GM19043 (cell line): ENCODE measurements at regions not wholly inside any gene's neighbourhood (a gene's known extent, or its start where the extent isn't known, plus 50 kb on each side); places are given as distances from the start of the nearest gene placed in this dataset.

Source experiments
- ATAC-seq: cut with Tn5 transposase; IDR thresholded peaks from one replicate; pipeline ENCODE4 v1.9.1; 2021; ENCODE audit warnings: low read depth; ENCODE audit not compliant: unreplicated experiment

DNA sequence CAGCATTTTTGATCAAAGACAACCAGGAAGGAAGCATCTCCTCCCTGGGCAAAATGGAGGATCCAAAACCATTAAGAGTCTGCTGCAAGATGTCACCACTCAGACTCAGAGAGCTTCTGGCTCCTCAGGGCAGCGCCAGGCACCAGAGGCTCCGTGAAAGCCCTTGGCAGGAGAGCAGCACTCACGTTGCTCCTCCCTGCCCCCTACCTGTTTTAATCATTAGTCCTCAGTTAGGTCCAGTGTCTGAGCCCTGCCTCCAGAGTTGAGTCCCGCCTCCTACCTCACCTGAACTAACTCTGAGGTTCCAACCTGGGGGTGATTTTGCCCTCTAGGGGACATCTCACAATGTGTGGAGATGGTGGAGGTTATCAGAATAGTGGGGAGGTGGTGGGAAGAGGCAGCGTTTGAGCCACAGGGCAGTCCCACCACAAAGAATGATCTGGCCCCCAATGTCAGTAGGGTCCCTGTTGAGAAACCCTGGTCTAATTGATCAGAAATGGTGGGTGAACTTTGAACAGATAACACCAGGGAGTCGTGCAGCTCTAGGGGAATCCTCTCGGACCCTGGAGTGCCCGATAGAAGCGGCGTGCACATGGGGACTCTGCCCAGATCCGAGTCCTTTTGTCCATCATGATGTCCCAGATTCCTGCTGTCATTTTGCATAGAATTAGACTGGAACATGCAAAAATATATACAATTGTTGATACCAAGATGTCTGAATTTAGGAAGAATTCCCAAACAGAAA, 156.7 kb upstream of the DIO3 start:
- ATAC-seq, result no peak

DNA sequence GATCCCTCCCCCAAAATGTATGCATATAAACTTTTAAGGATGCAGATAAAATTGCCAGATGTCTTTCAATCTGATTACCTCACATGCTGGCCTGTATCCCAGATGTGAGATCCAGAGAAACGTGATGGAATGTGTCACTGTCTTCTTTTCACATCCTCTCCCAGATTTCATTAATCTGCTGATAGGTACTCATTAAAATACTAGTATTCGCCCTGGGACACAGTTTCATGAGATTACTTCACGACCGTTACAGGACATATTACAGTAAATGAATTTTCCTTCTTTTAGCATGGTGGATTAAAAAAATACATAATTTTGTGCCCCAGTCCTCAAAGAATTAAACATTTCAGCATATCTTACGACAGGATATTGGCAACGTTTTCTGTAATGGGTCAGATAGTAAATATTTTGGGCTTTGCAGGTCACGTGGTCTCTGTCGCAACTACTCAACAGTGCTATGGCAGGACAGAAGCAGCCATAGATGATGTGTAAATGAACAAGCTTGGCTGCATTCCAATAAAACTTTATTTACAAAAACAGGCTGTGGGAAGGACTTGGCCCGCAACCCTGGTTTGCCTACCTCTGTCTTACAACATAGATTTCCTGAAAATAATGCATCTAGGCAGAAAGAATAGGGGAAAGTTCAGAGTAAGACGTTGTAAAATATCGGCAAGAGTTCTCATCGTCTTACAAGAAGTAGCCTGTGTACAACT, 156.0 kb upstream of the DIO3 start:
- no peak for ATAC-seq

DNA sequence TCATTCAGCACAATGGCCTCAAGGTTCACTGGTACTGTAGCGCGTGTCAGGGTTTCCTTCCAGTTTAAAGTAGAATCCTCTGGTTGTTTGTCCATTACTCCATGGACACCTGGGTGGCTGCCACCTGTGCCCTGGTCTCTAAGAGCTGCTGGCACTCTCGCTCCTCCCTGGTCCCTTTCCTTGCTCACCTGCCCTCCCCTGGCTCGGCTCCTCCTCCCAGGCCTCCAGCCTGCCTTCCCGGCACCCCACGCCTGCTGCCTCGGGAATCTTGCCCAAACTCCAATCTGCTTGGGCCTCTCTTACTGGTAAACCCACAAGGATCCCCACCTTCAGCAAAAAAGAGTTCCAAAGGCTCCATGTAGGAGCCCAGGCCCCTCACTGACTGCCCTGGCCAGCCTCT, 154.4 kb upstream of the DIO3 start:
- no peak for ATAC-seq

DNA sequence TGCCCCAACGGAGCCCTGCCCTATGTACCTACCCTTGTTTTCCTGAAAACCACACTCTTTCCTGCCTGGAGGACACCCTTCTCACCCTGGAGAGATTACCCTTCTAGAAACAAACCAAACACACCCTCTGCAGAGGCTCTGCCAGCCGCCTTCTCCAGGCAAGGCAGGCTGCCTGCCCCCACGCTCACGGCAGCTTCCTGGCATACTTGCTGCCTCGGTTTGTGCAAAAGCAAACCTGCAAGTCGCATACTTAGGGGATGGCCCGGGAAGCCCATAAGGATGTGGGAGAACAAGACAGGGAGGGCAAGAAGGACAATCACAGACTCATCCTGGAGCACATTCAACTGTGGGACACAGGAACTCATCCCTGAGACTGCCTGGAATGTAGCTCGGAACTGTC, 154.0 kb upstream of the DIO3 start:
- ATAC-seq, result no peak

DNA sequence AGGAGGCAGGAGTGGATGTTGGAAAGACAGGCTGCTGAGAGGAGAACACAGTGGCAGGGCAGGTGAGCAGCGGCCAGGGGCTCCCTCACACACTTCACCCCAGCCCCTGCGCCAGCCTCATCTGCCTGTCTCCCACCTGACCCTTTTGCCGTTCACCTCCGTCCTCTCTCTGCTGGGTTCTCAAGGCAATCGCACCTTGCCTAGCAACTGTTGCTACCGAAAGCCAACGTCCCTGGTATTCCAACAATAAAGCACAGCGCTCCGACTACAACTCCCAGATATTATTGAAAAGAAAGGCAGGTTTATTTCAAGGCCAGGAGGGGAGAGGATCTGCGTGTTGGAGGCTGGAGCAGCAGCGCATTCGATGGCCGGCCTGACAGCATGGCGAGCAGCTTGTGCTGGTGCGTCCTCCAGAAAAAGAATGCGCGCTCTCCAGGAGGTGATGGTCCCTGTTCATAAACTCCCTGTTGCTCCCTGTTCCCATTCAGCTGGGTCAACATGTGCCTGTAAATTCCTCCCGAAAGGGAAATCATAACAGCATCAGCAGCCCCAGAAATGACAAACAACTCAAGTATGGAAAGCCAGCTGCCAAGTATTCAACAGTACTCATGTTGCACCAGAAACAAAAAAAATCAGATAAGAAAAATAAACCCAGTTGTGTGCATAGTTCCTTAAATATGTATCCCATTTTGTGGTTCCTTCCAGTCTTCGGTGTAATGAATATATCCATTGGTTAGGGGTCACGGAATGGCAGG, 153.0 kb upstream of the DIO3 start:
- no peak for ATAC-seq

DNA sequence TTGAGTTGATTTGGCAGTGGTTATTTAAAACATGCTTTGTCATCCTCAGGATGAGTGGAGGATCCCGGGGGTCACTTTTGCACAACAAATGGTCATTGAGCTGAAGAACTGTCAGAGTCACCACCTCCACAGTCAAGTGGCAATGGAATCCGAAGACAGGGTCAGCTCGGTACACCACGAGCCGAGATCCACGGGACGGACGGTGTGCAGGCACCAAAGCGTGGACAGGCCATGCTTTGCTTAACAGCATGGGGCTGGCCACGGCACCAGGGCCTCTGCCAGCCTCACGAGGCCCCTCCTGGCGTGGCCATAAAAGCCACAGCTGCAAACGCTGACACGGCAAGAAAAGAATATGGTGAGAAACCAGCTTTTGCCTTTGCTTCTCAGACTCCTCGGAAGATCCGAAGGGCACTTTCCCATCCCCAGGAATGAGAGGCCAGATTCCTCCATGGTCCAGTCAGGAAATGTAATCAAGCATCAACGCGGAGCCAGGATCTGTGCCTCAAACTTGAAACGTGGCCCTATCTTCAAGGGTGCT, 152.2 kb upstream of the DIO3 start:
- no peak for ATAC-seq

DNA sequence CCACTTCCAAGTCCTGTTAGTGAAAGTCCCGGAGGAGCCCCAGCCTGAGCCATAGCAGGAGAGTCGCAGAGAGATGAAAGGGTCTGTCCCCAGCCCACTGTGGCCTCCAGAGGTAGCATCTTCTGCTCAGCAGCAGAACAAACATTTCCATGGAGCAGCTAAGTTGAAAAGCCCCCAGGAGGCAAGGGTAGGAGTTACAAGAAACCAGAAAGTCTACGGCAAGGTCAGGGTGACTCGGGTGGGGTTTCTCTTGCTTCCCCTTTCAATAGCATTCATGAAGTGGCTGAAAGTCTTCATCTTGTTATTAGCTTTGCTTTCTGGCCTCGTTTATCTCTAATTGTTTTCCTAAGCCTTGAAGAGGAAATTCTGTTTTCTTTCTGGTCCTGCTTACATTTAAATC, 151.2 kb upstream of the DIO3 start:
- no peak for ATAC-seq

DNA sequence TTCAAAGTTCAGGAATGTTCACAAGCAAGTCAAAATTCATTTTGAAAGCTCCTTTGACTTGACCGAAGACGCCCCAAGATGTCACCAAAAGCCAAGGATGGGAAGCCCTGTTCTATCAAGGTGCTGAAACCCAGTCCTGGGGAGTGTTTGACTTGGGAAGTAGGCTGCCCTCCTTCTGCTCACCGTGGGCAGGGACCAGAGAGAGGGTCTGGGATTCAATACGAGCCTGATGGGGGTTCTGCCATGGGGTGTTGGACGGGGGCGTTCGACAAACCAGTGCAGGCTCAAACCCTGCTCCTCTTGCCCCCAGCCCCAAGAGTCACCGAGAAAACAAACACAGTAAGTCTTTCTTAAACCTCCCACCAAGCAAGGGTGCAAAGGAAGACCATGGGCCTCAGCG, 150.1 kb upstream of the DIO3 start:
- no peak for ATAC-seq

DNA sequence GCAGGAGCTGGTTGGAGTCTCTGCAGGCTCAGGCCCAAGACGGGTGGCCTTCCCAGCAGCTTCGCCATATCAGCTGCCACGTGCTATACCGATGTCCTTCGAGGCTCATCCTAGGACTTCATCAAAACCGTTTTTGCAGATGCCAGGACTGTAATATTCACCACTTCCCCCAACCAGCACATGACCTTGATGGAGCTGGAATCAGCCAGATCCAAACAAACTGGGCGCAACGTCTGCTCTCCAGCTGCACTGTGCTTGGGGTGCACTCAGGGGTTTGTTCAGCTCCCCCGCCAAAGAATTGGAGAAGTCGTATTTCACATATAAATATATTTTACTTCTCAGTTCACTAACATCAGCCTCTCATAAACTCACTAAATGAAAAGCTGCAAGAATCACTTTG, 149.5 kb upstream of the DIO3 start:
- ATAC-seq, result no peak

DNA sequence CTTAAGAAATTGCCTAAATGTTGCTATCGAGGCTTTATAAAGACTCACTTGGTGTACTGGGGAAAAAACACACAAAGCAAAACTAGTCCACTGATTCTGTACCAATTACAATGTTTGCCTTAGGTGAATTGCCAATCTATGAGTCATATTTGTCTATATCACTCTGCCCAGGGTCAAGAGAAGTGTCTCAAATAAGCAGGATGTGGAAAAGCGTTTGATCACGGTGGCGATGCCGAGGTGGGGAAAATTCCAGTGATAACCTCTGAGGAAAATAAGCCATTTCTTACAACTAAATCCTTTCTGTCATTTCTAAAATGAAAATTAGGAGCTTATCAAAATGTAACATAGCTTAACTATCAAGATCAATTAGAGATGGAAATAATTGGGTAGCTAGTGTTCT, 148.6 kb upstream of the DIO3 start:
- no peak for ATAC-seq

DNA sequence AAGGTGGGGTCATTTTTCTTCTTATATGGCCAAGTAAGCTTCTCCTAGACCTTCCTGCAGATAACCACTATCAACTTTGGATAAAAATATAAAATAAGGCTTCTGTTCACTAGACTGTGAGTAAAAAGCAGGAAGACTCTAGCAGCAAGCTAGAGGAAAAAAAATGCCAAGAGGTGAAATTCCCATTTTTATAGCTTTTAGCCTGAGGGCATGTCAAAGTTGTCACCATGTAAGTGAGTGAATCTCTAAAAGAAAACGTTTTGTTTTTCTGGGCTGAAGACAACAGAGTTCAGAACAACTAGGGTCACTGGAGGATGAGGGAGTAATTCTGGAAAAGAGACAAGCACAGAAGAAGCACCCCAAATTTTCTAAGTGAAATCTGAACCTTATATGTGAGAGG, 143.9 kb upstream of the DIO3 start:
- no peak for ATAC-seq

DNA sequence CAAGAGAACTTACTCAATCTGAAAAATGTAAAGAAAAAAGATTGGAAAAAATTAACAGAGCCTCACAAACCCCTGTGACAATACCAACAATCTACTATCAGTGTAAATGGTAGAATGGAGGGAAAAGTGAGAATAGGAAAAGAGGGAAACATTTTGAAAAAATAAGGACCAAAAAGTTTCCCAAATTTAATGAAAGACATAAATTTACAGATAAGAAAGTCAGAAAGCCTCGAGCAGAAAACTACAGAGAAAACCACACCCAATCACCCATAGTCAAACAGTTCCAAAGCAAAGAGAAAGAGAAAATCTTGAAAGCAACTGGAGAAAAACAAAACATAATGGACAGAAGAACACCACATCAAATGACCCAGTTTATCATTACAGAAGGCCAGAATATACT, 142.7 kb upstream of the DIO3 start:
- no peak for ATAC-seq

DNA sequence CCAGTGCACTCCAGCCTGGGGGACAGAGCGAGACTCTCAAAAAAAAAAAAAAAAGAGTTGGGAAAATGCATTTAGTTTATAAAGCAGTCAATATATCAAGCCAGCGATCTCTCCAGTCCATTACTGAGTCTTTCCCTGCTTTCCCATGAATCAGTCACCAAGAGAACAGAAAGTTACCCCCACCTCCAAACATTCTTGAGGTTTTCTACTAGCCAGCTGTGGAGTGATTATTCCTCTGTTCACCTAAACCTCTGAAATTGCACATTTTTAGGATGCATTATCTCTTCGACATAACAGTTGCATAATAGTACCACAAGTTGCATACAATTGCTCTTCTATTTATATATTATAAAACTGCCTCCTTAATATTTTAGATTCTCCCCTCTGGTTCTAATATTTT, 134.8 kb upstream of the DIO3 start:
- no peak for ATAC-seq

DNA sequence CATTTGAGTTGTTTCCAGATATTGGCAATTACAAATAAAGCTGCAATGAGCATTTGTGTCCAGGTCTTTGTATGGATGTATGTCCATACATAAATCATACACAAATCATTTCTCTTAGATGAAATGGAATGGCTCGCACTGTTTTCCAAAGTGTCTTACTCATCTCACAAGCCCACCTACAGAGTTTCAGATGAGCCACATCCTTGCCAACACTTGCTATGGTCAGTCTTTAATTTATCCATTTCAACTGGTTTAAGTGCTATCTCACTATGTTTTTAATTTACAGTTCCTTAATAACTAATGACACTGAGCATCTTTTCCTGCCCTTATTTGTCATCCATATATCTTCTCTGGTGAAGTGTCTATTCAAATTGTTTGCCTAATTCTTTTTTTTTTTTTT, 132.9 kb upstream of the DIO3 start:
- no peak for ATAC-seq

DNA sequence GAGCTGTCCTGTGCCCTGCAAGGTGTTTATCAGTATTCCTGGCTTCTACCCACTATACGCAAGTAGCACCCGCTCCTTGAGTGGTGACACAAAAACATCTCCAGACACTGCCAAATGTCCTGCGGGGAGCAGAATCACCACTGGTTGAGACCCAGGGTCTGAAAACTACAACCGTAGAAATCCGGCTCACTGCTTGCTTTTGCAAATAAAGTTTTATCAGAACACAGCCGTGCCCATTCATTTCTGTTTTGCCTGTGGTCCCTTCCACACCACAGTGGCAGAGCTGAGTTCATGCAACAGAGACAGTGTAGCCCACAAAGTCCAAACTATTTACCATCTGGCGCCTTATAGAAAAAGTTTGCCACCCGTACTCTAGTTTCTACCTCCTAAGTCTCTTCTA, 125.7 kb upstream of the DIO3 start:
- no peak for ATAC-seq

DNA sequence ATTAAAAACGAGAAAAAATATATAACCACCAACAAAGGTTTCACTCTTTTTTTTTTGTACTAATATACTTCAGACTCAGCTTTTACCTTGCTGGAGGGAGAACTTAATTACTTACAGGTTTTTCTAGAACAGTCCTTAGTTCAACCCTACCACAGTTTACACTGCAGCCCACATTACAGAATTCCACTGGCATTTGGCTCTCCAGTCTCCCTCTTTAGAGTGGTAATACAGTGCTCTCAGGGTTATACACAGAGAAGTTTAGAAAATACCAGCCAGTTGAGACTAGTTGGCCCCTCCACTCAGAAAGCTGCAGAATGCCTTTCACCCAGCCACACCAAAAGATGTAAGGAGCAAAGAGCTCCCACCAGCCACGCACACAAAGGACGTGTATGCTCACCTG, 122.3 kb upstream of the DIO3 start:
- ATAC-seq, result no peak

DNA sequence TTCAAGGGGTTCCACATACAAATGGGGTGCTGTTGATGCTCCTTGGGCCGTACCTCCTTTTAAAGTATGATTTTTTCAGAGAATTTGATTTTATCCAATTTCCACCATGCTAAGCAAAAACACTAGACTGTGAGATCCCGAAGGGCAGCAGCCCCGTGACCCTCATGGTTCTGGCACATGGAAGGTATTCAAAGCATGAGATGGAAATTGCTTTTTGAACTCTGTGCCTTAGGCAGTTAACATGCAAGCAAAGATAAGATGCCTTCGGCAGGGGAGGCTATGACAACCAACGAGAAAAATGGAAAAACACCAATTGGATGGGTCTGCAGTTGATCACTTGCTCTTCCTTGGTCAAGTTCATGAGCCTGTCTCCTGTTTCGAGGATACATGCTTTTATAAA, 120.8 kb upstream of the DIO3 start:
- no peak for ATAC-seq

DNA sequence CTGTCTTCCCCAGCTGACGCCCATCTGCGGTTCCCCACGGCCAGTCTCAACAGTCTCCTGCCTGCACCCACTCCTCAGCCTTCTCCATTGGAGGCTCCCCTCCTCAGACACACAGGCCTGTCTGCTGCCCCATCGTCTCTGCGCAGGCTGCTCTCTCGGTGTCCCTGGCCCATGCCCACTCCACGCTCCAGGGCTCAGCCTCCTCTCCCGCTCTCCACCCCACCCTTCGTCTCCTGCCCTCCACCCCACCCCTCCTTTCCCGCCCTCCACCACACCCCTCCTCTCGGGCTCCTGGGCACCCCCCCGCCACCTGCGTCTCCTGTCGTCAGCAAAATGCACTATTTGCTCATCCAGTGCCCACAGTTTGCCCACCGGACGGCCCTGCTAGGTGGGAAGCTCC, 119.6 kb upstream of the DIO3 start:
- no peak for ATAC-seq

DNA sequence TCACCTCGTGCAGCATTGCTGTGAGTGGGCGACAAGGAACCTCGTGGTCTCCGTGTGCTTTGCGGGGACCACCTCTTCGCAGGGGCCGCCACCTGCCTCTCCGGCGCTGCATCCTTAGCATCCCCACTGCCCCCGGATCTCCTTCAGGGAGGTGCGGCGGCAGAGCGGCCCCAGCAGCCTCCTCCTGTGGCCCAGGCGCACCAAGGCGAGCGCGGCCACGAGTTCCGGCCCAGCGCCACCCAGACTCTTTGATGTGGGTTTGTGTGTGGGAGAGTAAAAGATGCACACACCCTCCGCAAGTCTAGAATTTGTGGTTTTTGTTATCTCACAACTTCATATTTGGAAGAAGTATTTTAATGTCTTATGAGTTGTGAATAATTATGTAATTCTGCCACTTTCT, 118.8 kb upstream of the DIO3 start:
- ATAC-seq, result no peak

DNA sequence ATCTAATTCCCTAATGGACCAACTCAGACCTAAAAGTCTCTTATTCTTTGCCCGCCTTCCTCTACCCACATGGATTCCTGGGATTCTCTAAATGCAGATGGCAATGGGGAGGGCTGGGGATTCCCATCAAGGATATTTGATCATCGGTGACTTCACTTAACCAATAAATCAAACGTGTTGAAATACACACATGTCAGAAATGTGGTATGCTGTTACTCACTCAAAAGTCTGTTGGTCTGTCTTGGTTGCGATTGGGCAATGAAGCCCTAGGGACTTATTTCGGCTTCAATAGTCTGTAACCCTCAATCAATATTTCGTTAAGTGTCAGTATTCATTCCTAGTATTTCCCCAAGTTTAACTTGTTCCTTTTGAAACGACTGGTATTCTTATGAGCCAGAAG, 117.2 kb upstream of the DIO3 start:
- ATAC-seq, result no peak

DNA sequence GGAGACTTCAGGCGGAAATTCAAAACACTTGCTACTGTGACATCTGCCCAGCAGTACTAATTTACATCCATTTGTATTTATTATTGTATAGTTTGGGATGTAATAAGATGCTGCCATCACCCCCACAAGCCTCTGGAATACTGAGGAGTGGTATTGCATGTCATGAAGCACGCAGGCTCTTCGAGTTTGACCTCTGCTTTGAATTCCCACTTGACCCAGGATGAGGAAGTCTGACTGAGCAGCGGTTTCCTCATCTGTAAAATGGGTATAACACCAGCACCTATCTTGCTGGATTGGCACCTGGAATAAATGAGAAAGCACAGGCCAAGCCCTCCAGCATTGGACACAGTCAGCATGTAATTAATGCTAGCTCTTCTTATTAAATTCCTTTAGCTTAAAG, 116.0 kb upstream of the DIO3 start:
- ATAC-seq, result no peak
